RPMI7951 (cell line): ENCODE measurements at regions not wholly inside any gene's neighbourhood (a gene's known extent, or its start where the extent isn't known, plus 50 kb on each side); places are given as distances from the start of the nearest gene placed in this dataset.

Source experiments
- DNase-seq: peaks from one replicate; pipeline ENCODE4 v3.0.0-alpha.2; 2012; ENCODE audit warnings: low read depth

- DNase-seq, result peak; percentile 33
These were observed 142.4 kb downstream of the DDX1 start for GRCh38 chr2:15733867-15734673.

GRCh38 chr2:15734674-15735483 lies 143.2 kb downstream of the DDX1 start:
- no peak for DNase-seq

- DNase-seq, result no peak
These were observed 144.0 kb downstream of the DDX1 start for GRCh38 chr2:15735484-15736326.

- no peak for DNase-seq
These were observed 144.9 kb downstream of the DDX1 start for GRCh38 chr2:15736396-15737180.

- DNase-seq, result no peak
These were observed 145.9 kb downstream of the DDX1 start for GRCh38 chr2:15737314-15738224.

GRCh38 chr2:15738225-15738546 lies 146.5 kb downstream of the DDX1 start:
- no peak for DNase-seq

- no peak for DNase-seq
These were observed 147.3 kb downstream of the DDX1 start for GRCh38 chr2:15738943-15739342.

GRCh38 chr2:15744820-15745219 lies 153.2 kb downstream of the DDX1 start:
- no peak for DNase-seq

- DNase-seq, result no peak
These were observed 153.7 kb downstream of the DDX1 start for GRCh38 chr2:15745350-15745749.

- DNase-seq, result no peak
These were observed 154.4 kb downstream of the DDX1 start for GRCh38 chr2:15745907-15746702.

- no peak for DNase-seq
These were observed 155.3 kb downstream of the DDX1 start for GRCh38 chr2:15746703-15747550.

GRCh38 chr2:15747603-15748471 lies 156.2 kb downstream of the DDX1 start:
- DNase-seq, result no peak

- no peak for DNase-seq
These were observed 157.2 kb downstream of the DDX1 start for GRCh38 chr2:15748736-15749323.

GRCh38 chr2:15749460-15750432 lies 158.1 kb downstream of the DDX1 start:
- DNase-seq, result no peak

GRCh38 chr2:15750433-15750814 lies 158.8 kb downstream of the DDX1 start:
- DNase-seq, result no peak

GRCh38 chr2:15750822-15751329 lies 159.2 kb downstream of the DDX1 start:
- DNase-seq, result no peak
